HG03439 (cell line): ENCODE measurements at regions not wholly inside any gene's neighbourhood (a gene's known extent, or its start where the extent isn't known, plus 50 kb on each side); places are given as distances from the start of the nearest gene placed in this dataset.

ENCODE experiments used
- ATAC-seq: cut with Tn5 transposase; IDR thresholded peaks from one replicate; pipeline ENCODE4 v1.9.1; 2021; ENCODE audit warnings: mild to moderate bottlenecking, moderate library complexity; ENCODE audit not compliant: unreplicated experiment

DNA sequence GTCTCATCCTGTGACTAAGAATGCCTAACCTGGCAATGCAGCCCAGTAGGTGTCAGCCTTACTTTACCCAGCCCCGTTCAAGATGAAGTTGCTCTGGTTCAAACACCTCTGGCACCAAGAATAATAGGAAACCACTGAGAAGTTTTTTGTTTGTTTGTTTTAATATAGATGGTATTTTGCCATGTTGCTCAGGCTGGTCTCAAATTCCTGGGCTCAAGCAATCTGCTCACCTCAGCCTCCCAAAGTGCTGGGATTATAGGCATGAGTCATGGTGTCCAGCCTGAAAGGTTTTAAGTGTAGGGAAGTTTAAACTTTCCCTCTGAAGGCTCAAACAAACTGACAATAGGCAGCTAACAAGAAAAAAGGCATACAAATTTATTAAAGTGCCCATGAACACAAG, 51.2 kb upstream of the ABCC4 start:
- no peak for ATAC-seq

DNA sequence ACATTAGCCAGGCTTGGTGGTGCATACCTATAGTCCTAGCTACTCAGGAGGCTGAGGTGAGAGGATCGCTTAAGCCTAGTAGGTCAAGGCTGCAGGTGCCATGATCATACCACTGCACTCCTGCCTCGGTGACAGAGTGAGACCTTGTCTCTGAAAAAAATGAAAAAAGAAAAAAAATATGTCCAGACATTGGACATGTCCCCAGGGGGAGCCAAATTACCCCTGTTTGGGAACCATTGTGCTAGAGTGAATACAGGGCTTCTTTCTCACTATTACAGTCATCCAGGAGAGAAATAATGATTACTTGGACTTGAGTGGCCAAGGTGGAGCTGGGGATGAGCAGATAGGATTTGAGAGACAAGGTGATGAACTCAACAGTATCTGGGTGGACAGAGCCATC, 52.9 kb upstream of the ABCC4 start:
- no peak for ATAC-seq

DNA sequence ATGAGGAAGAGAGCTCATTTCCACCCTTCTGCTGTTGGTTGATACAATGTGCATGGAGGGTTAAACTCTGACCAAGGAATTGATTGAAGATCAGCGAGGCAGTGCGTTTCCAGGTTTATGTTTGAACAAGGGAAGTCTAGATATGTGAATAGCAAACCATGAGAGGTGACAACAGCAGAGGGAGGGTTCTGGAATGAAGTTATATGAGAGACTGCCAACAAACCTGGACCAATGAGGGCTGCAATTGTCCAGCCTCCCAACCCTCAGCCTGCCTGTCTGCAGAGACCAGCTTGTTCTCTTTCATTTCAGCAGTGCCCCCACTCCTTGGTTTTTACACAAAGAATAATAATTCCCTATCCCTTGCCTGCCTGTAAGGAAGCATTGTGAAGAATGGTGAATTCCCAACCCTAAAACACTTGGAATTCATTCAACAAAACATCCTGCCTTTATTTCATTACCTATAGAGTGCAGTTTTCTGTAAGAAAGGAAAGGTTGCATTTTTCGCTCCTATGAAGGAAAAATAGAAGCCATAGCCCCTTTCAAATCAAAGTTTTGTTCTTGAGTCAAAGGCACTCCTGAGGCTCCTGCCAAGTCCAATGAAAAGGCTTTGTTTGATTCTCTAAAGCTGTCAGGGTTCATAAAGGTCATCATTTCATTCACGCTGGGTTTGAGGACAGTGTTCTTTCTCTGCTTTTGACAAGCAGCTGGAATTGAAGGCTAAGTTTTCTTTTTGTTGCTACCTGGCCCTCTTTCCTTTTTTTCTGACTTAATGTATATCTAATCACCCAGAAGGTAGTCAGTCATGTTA, 53.6 kb upstream of the ABCC4 start:
- ATAC-seq: no peak

DNA sequence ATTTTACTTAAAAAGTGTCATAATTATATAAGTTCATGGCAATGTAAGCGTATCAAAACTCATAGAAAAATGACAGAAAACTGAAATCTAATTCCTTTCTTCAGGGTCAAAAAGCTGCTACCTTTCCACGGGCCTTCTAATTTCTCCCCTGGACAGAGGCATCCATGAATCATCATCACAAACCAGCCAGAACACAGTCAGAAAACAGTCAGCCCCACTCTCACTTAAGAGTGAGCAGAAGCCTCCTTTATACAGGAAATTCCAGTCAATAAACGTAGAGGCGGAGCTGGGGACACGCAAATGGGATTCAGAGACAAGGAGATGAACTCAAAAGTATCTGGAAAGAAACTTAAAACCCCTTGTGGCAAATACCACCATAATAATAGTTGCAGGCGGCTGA, 54.2 kb upstream of the ABCC4 start:
- ATAC-seq: no peak

DNA sequence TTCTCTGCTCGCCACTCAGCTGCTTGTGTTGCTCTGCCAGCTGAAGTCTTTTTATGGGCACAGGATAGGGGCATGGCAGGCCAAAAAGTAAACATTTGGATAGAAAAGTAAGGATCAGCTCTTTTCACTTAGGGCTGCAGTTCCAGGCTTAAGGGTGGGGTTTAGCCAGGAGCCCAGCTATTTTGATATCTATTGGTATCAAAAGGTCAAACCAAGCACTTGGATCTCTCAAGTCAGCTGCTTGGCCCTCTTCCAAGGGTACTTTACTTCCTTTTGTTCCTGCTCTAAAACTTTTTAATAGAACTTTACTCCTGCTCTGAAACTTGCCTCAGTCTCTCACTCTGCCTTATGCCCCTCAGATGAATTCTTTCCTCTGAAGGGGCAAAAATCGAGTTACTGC, 55.7 kb upstream of the ABCC4 start:
- no peak for ATAC-seq

DNA sequence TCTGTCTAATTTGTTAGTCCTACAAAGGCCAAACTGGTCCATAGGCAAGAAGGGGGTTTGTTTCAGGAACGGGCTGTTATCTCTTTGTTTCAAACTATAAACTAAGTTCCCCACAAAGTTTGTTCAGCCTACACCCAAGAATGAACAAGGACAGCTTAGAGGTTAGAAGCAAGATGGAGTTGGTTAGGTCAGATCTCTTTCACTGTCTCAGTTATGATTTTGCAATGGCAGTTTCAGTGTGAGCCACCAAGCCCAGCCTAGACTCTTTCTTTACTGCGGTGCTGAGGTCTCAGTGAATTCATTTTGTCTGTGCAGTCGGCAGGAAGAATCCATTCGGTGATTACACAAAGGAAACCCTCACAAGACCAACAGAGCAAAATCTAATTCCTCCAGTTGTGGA, 56.6 kb upstream of the ABCC4 start:
- ATAC-seq: no peak

DNA sequence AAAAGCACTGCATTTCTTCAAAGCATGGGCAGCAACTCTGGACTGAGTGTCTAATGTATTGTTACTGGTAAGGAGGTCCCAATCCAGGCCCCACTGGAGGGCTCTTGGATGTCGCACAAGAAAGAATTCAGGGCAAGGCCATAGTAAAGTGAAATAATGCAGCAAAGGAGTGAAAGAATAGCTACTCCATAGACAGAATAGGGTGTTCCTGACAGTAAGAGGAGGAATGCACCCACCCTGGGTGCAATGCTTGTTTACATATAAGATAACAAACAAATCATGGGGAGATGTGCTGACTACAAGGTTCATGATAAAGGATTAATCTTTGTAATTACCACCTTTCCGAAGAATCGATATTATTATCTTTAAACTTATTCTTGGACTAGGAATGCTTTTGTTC, 58.8 kb upstream of the ABCC4 start:
- no peak for ATAC-seq

DNA sequence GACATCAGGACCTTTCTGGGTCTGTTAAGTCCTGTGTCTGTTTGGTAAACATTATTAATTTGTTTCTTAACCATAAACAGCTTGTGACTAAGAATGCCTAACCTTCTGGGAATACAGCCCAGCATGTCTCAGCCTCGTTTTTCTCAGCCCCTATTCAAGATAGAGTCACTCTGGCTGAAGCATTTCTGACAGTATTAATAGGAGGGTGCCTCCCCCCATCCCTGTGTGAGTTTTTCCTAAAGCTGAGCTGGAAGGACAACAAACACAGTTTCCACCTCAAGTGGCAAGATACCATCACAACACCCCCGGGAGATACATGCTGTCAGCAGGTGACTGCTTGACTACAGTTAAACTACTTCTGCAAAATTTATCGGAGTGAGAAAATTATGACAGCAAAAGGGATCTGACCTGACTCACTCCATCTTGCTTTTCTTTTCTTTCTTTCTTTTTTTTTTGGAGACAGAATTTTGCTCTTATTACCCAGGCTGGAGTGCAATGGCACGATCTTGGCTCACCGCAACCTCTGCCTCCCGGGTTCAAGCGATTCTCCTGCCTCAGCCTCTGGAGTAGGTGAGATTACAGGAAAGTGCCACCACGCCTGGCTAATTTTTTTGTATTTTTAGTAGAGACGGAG, 59.3 kb upstream of the ABCC4 start:
- ATAC-seq: no peak

DNA sequence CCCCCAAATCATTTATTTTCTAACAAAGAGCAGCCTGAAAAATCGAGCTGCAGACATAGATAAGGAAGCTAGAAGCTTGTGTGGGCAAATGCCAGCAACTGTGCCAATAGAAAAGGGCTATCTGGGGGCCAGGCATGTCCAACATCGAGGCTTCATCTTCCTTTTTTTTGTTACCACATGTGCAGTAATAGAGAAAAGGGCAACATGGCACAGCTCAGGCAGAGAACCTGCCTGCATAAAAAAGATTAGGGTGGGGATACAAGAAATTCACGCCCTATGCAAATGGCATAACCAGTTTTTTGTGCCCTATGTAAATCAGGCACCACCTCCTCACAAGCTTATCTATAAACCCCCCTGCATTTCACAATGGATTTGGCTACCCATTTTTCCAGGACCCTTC, 60.4 kb upstream of the ABCC4 start:
- no peak for ATAC-seq

DNA sequence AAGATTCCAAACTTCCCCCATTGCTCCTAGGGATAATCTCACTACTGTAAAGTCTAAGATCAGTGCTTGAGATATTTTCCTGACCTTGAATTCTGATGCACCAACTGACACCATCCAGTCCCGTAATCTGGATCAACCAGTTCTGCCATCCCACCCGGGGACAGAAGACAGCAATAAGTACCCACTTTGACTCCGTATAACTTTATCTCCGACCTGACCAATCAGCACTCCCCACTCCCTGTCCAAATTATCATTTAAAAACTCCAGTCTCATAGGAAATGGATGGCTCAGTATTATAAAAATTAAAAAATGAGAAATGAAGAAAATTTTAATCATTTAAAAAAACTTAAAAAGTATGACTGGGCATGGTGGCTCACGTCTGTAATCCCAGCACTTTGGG, 61.4 kb upstream of the ABCC4 start:
- ATAC-seq: no peak

DNA sequence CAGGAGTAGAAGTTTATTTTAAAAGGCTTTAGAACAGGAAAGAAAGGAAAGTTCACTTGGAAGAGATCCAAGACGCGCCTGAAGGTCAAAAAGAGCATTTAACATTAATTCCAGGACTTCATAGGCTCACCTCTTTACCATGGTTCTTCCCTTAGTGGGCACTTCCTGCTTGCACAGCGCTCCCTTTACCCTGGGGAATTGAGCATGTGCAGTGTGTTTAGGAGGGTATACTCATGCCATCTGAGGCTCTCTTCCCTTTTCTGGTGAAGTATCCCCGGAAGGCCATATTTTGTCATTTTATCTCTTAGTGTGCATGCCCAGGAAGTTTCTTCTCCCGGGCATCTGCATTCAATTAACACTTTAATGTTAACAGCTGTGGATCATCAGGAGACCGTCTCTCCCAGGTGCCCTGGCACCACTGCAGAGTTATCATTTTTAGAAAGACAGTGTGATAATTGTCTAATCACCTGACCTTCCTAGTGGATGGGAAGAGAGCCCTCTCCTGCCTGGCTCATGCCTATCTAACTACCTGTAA, 66.1 kb upstream of the ABCC4 start:
- ATAC-seq: no peak

DNA sequence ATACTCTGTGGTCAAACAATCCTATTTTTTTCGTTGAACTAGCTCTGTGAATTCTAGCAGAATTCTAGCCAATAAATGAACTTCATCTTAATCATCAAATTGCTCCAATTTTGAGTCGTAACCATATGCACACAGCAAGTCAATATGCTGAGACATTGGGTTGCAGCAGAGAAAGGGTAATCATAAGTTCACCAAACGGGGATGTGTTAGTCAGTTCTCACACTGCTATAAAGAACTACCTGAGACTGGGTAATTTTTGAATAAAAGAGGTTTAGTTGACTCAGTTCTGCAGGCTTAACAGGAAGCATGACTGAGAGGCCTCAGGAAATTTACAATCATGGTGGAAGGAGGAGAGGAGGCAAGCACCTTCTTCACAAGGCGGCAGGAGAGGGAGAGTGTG, 67.7 kb upstream of the ABCC4 start:
- no peak for ATAC-seq

DNA sequence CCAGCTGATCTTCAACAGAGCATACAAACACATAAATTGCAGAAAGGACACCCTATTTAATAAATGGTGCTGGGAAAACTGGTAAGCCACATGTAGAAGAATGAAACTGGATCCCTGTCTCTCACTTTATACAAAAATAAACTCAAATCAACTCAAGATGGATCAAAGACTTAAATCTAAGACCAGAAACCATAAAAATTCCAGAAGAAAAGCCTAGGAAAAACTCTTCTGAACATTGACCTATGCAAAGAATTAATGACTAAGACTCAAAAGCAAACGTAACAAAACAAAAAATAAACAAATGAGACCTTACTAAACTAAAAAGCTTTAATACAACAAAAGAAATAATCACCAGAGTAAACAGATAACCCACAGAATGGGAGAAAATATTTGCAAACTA, 74.5 kb upstream of the ABCC4 start:
- no peak for ATAC-seq

DNA sequence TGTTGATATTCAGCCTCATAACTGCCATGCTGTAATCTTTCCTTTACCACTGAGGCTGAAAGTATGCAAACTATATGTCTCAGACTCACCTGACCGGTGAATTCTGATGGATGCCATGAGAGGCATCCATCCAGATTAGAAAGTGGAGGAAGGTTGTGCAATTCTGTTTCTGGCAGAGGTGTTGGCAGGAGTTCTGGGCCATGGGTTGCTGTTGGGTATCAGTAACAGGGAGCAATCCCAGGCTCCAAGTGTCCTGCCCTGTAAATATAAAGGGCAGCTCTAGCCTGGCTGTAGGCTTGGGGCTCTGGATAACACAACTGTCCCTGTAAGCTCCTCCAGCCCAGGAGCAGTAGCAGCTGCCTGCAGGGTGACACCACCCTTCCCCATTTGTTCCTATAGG, 77.4 kb upstream of the ABCC4 start:
- ATAC-seq: no peak

DNA sequence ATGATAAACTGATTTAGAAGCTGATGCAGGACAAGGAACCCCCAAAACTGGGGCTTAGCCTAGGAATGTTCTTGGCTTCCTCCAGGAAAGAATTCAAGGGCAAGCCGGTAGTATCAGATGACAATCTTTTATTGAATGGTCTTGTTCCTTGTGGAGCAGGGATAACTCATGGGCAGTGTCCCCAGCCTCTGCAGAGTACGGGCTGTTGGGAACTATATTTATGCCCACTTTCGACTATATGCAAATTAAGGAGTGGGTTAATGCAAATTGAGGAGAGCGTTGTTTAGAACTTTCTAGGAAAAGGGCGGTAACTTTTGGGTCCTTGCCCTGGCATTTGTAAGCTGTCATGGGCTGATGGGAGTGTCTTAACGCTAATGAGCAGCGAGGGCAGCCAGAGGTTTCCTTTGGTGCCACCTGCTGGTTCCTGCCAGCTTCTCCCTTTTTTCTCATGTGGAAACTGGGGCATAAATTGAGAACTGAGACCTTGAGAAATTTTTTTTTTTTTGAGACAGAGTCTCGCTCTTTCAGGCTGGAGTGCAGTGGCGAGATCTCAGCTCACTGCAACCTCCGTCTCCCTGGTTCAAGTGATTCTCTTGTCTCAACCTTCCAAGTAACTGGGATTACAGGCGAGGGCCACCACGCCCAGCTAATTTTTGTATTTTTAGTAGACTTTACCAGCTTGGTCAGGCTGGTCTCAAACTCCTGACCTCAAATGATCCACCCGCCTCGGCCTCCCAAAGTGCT, 79.4 kb upstream of the ABCC4 start:
- ATAC-seq: peak; percentile 74

DNA sequence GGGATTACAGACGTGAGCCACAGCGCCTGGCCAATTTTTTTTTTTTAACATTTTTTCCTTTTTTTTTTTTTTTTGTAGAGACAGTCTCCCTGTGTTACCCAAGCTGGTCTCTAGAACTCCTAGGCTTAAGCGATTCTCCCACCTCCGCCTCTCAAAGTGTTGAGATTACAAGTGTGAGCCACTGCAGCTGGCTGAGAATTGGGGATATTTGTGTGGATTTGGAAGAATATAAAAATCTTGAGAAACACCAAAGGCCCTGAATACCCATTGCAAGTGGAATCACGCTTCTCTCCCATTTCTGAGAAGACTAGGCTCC, 79.9 kb upstream of the ABCC4 start:
- no peak for ATAC-seq

DNA sequence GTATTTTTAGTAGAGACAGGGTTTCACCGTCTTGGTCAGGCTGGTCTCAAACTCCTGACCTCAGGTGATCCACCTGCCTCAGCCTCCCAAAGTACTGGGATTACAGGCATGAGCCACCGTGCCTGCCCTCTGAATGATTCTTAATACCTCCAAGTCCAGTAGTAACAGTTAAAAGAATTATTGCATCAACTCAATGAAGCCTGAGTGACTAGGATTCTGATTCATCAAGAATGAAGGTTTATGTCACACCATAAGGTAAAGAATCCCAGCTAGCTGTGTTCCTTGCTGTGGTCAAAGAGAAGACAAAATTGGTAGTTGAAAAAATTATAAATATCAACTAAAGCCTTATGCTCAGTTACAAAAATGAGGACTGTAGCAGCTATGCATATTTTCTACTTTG, 81.2 kb upstream of the ABCC4 start:
- no peak for ATAC-seq

DNA sequence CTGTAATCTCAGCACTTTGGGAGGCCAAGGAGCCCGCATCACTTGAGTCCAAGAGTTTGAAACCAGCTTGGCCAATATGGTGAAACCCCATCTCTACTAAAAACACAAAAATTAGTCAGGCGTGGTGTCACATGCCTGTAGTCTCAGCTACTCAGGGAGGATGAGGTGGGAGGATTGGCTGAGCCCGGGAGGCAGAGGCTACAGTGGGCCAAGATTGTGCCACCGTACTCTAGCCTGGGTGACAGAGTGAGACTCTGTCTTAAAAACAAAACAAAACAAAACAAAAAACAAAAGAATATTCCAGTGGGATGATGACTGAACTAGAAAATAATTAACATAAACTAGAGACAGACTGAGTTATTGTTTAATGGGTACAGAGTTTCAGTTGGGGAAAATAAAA, 81.7 kb upstream of the ABCC4 start:
- no peak for ATAC-seq

DNA sequence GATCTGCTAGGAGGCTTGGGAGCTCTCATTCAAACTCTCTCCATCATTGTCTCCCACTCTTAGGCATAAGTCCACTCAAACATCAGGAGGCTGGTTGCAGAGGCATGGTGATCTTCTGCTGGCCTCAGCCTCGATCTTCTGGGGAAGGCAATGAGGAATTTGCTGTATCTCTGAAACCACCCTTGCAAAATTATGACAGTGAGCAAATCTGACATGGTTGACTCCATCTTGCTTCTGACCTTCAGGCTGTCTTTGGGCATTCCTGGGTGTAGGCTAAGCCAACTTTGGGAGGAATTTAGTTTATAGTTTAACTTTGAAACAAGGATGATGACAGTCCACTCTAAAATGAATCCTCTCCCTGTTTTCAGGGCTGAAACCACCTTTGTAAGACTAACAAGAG, 84.1 kb upstream of the ABCC4 start:
- ATAC-seq: no peak

DNA sequence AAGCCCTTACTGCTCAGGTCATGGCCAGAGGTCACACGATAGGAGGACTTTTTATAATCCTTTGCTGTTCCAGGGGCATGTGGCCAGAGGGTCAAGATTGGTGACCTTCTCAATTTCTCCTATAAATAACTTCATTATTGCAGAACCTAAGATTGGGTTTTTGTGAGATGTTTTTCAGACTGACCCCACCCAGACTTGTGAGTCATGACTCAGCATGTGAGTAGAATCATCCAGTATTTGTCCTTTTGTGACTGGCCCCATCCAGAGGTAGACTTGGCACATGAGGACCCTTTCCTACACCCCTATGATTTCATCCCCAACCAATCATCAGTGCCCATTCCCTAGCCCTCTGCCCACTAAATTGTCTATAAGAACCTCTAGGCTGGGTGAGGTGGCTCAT, 84.5 kb upstream of the ABCC4 start:
- ATAC-seq: no peak

DNA sequence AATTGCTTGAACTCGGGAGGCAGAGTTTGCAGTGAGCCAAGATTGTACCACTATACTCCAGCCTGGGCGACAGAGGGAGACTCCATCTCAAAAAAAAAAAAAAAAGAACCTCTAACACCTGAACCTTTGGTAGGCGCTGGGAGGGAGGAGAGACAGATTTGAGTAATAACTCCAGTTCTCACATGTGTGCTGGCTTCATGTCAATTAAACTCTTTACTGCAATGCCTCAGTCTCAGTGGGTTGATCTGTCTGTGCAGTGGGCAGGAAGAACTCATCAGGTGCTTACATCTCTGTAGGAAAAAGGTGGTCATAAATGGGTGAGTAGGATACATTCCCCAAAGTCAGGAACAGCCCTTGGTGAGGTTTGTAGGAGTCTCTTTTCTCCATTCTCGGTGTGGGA, 85.1 kb upstream of the ABCC4 start:
- ATAC-seq: no peak

DNA sequence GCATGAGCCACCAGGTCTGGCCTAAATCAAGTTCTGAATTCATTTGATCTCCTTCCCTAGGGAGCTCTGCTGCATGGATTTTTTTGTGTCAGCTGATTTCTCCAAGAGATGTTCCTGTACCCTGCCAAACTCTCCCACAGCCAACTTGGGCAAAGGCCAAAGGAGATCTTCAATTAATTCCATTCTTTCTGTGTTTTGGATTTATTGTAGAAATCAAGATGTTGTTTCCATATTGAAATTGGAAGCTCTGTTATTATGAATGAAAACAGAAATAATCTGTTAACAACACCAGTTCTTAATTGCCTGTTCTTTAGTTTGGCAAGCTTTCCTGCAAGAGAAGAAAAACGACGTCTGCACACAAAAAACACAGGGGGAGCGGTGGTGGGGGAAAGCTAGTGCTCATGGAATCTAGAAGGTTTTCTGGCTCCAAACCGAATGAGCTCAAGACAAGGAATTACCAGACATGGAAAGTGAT, 86.5 kb upstream of the ABCC4 start:
- ATAC-seq: no peak
